Mucosa of rectum (tissue), 2 donors: ENCODE measurements at regions not wholly inside any gene's neighbourhood (a gene's known extent, or its start where the extent isn't known, plus 50 kb on each side); places are given as distances from the start of the nearest gene placed in this dataset.

Source experiments
- H3K27ac ChIP-seq, 2 donors: one replicate each; pipeline ENCODE4 v1.7.0; 2013; ENCODE audit warnings: inconsistent platforms in 2 of 2, low read depth in 2 of 2, low read length in 2 of 2
- H3K27me3 ChIP-seq, 2 donors: one replicate each; pipeline ENCODE4 v1.7.0; 2013; ENCODE audit warnings: low read length in 2 of 2; ENCODE audit not compliant: control insufficient read depth in 2 of 2, insufficient read depth in 2 of 2
- H3K36me3 ChIP-seq, 2 donors: one replicate each; pipeline ENCODE4 v1.7.0; 2013; ENCODE audit warnings: low read length in 2 of 2; ENCODE audit not compliant: control insufficient read depth in 2 of 2, insufficient read depth in 2 of 2
- H3K4me1 ChIP-seq, 2 donors: one replicate each; pipeline ENCODE4 v1.7.0; 2013; ENCODE audit warnings: low read length in 2 of 2, mild to moderate bottlenecking in 1 of 2; ENCODE audit not compliant: control insufficient read depth in 2 of 2, insufficient read depth in 2 of 2
- H3K4me3 ChIP-seq, 2 donors: one replicate each; pipeline ENCODE4 v1.7.0; 2013; ENCODE audit warnings: low read length in 2 of 2
- H3K9ac ChIP-seq, 2 donors: one replicate each; pipeline ENCODE4 v1.7.0; 2013; ENCODE audit warnings: low read length in 2 of 2, low read depth in 1 of 2, mild to moderate bottlenecking in 1 of 2
- H3K9me3 ChIP-seq, 2 donors: one replicate each; pipeline ENCODE4 v1.7.0; 2013; ENCODE audit warnings: low read length in 2 of 2; ENCODE audit not compliant: control insufficient read depth in 2 of 2
- donor health status: healthy.
- donor health status: Normal muscosa, but diverticular disease.

GRCh38 chr1:238832106-238832505, 554.3 kb upstream of the CHRM3 start:
- H3K27me3 ChIP-seq, result no peaks in the 10 kb centered on the region
- no peaks in the 10 kb centered on the region for H3K4me1 ChIP-seq
- no peaks in the 10 kb centered on the region for H3K9me3 ChIP-seq
- H3K27ac ChIP-seq, result no peak overlapping the region
- no peak overlapping the region for H3K4me3 ChIP-seq
- H3K9ac ChIP-seq, result no peak overlapping the region
- H3K36me3 ChIP-seq, result no peaks in the 10 kb centered on the region

- Histone ChIP-seq H3K9ac (no peak overlapping the region), H3K4me3 (no peak overlapping the region), H3K27ac (no peak overlapping the region), H3K4me1 (no peaks in the 10 kb centered on the region), H3K9me3 (no peaks in the 10 kb centered on the region), H3K36me3 (no peaks in the 10 kb centered on the region), H3K27me3 (no peaks in the 10 kb centered on the region)
These were observed 556.2 kb upstream of the CHRM3 start for GRCh38 chr1:238830036-238830611.

GRCh38 chr1:238826891-238827290, 559.5 kb upstream of the CHRM3 start:
- H3K4me1 ChIP-seq, result no peaks in the 10 kb centered on the region
- H3K9ac ChIP-seq, result no peak overlapping the region
- H3K9me3 ChIP-seq, result no peaks in the 10 kb centered on the region
- no peaks in the 10 kb centered on the region for H3K27me3 ChIP-seq
- H3K36me3 ChIP-seq, result no peaks in the 10 kb centered on the region
- no peak overlapping the region for H3K27ac ChIP-seq
- no peak overlapping the region for H3K4me3 ChIP-seq

DNA sequence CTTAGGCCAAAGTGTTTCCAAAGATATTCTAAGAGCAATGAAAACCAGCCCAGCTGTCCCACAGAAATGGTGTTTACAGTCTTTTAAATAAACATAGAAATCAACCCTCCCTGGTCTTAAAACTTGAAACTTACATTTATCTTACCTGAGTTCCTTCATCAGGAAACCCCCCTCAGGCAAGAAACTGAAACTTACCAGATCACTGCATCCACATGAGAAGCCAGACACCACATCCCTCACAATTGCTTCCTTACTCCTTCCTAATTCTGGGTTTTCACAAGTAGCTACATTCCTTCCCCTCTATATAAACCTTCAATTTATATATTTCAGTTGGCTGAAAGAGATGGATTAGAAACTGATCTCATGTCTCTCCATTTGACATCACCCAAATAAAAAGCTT, 563.0 kb upstream of the CHRM3 start:
- Histone ChIP-seq H3K4me3 (no peak overlapping the region), H3K9ac (no peak overlapping the region), H3K27ac (no peak overlapping the region), H3K4me1 (no peaks in the 10 kb centered on the region), H3K36me3 (no peaks in the 10 kb centered on the region), H3K9me3 (no peaks in the 10 kb centered on the region), H3K27me3 (no peaks in the 10 kb centered on the region)

- Histone ChIP-seq H3K4me3 (no peak overlapping the region), H3K36me3 (no peaks in the 10 kb centered on the region), H3K4me1 (no peaks in the 10 kb centered on the region), H3K9me3 (no peaks in the 10 kb centered on the region), H3K9ac (no peak overlapping the region), H3K27ac (no peak overlapping the region), H3K27me3 (no peaks in the 10 kb centered on the region)
These were observed 575.0 kb upstream of the CHRM3 start for GRCh38 chr1:238811211-238811879.

DNA sequence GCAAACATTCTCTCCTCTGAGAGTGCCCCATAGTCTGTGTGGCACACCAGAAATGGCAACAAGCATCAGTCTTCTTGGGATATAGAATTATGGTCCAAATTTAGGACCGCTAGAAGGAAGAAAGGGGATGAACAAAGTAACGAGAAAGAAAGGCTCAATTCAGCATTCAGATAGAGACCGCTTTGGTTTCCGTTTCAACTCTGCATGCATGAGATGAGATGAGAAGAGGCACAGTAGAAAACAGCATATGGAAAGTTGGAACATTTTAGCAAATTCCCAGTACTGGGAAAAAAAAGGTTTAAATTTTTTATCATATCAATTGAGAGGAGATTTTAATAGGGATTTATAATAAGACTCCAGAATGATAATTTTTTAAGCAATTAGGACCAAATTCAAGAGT, 595.5 kb upstream of the CHRM3 start:
- no peaks in the 10 kb centered on the region for H3K4me1 ChIP-seq
- H3K36me3 ChIP-seq, result no peaks in the 10 kb centered on the region
- H3K9ac ChIP-seq, result no peak overlapping the region
- H3K27ac ChIP-seq, result no peak overlapping the region
- H3K9me3 ChIP-seq, result no peaks in the 10 kb centered on the region
- H3K4me3 ChIP-seq, result no peak overlapping the region
- no peaks in the 10 kb centered on the region for H3K27me3 ChIP-seq

- Histone ChIP-seq H3K4me1 (no peaks in the 10 kb centered on the region), H3K27me3 (no peaks in the 10 kb centered on the region), H3K9me3 (no peaks in the 10 kb centered on the region), H3K9ac (no peak overlapping the region), H3K36me3 (no peaks in the 10 kb centered on the region), H3K4me3 (no peak overlapping the region), H3K27ac (no peak overlapping the region)
These were observed 596.3 kb upstream of the CHRM3 start for GRCh38 chr1:238789916-238790667.

DNA sequence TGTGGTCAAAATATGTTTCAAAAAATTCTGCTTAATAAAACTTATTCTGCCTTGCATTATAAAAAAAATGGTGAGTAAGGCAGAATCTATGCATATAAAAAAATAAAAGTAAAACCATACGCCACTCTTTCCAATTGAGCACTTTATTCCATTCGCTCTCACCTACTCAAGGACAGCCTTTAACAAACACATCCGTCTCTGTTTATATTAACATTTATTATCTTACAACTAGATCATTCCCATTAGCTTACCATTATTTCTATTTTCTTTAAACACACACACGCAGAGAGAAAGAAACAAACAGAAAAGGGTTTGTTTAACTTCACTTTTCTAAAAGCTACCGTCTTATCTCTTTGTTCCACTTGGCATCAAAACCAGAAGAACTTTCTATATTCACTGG, 598.9 kb upstream of the CHRM3 start:
- H3K27me3 ChIP-seq, result no peaks in the 10 kb centered on the region
- no peak overlapping the region for H3K27ac ChIP-seq
- no peaks in the 10 kb centered on the region for H3K9me3 ChIP-seq
- H3K9ac ChIP-seq, result no peak overlapping the region
- H3K4me1 ChIP-seq, result no peaks in the 10 kb centered on the region
- no peaks in the 10 kb centered on the region for H3K36me3 ChIP-seq
- no peak overlapping the region for H3K4me3 ChIP-seq

DNA sequence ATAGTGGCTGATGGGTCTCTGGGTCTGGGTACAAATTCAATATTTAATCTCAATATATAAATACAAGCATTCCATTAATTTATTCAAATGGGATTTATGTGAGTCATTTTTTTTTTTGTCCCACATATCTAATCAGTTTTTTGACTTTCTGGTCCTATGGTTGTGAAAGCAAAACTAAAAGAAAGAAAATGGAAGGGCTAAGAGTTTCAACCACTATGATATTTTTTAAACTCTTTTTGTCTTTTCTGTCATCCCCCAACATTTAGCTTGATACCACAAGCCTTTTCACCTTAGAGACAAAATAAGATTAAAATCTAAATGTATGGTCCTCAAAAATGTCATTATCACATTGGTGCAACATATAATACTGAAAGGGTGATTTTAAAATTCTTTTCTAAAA, 602.7 kb upstream of the CHRM3 start:
- no peak overlapping the region for H3K27ac ChIP-seq

DNA sequence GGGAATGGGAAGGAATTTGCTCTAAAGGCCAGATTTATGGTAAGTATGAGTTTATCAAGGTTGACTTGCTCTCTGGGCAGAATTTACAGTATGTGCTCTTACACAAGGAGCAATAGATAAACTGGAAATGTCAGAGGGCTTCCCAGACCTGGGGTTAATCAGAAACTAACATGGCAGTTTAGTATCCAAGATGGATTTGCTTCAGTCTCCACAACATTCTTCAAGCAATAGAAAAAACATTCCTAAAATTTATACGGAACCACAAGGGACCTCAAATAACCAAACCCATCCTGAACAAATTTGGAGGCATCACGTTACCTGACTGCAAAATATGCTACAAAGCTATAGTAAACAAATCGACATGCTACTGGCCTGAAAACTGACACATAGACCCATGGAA, 606.7 kb upstream of the CHRM3 start:
- H3K9me3 ChIP-seq, result no peaks in the 10 kb centered on the region
- no peak overlapping the region for H3K9ac ChIP-seq
- no peak overlapping the region for H3K4me3 ChIP-seq
- H3K36me3 ChIP-seq, result no peaks in the 10 kb centered on the region
- no peak overlapping the region for H3K27ac ChIP-seq
- no peaks in the 10 kb centered on the region for H3K4me1 ChIP-seq
- H3K27me3 ChIP-seq, result no peaks in the 10 kb centered on the region

More for the DNA sequence above, 602.7 kb upstream of the CHRM3 start:
- H3K9me3 ChIP-seq, result no peaks in the 10 kb centered on the region
- no peak overlapping the region for H3K9ac ChIP-seq
- H3K36me3 ChIP-seq, result no peaks in the 10 kb centered on the region
- no peaks in the 10 kb centered on the region for H3K27me3 ChIP-seq
- no peak overlapping the region for H3K4me3 ChIP-seq
- no peaks in the 10 kb centered on the region for H3K4me1 ChIP-seq
